ENCODE measurements at regions not wholly inside any gene's neighbourhood (a gene's known extent, or its start where the extent isn't known, plus 50 kb on each side); places are given as distances from the start of the nearest gene placed in this dataset.

DNA sequence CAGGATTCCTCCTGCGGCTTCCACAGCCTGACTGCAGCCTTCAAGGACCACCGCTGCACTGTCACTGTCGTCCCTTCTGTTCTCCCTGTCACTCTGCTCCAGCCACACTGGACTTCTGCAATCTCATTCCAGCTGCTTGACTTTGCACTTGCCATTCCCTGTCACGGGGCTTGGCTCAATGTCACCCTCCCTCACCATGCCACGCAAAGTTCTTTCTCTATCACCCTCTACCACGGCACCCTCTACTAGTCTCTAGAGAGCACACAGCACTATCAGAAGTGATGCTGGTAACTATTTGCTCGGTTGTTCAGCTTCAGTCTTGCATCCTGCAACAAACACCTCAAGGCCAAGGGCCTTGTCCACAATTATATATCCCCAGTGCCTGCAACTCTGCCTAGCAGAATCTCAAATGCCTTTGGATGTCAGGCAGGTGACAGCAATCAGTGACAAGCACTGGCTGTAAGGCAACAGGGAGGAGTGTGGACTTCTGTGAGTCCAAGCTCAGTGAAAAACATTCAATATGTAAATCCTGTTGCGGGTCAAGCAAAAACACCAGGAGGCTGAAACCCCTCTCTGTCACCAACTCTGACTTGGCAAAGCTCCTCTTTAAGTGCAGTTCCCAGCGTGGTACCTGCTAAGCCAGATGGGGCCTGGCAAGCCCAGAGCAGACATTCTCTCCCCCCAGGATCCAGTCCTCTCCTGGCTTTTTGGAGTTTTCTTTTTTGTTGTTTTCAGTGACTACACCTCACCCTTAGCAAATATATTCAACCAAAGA is 259.9 kb downstream of the FGFR2 start:
- TF ChIP-seq, protein P1, sequence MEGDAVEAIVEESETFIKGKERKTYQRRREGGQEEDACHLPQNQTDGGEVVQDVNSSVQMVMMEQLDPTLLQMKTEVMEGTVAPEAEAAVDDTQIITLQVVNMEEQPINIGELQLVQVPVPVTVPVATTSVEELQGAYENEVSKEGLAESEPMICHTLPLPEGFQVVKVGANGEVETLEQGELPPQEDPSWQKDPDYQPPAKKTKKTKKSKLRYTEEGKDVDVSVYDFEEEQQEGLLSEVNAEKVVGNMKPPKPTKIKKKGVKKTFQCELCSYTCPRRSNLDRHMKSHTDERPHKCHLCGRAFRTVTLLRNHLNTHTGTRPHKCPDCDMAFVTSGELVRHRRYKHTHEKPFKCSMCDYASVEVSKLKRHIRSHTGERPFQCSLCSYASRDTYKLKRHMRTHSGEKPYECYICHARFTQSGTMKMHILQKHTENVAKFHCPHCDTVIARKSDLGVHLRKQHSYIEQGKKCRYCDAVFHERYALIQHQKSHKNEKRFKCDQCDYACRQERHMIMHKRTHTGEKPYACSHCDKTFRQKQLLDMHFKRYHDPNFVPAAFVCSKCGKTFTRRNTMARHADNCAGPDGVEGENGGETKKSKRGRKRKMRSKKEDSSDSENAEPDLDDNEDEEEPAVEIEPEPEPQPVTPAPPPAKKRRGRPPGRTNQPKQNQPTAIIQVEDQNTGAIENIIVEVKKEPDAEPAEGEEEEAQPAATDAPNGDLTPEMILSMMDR (IDR thresholded peaks at IDR 0.05), result no peak
- no peak for TF ChIP-seq EZH2 (IDR thresholded peaks at IDR 0.05; ENCODE audit: borderline replicate concordance, insufficient read depth, low read depth, low read length, poor library complexity, severe bottlenecking)

Data from B cell (primary cell).